HG03025 (cell line): ENCODE measurements at regions not wholly inside any gene's neighbourhood (a gene's known extent, or its start where the extent isn't known, plus 50 kb on each side); places are given as distances from the start of the nearest gene placed in this dataset.

Source experiments
- ATAC-seq: cut with Tn5 transposase; IDR thresholded peaks from one replicate; pipeline ENCODE4 v1.9.1; 2021; ENCODE audit warnings: mild to moderate bottlenecking, moderate library complexity; ENCODE audit not compliant: unreplicated experiment, low FRiP score

DNA sequence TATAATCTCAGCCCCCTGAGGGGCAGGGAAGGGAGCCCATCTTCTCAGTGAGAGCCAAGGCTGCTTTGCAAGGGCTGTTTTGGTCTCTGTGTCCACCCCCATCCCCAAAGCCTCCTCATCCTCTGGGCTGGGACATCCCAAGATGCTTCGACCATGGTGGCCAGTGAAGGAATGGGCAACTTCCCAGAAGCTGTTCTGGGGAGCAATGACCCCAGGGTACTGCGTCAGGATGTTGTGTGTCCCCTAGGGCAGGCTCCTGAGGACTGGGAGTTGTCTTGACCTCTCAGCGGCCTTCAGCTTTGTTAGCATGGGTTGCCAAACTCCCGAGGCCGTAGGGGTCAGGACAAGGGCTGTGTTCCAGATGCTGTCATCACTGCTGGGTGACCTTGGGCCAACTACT, 238.4 kb upstream of the POU3F1 start:
- ATAC-seq: no peak

DNA sequence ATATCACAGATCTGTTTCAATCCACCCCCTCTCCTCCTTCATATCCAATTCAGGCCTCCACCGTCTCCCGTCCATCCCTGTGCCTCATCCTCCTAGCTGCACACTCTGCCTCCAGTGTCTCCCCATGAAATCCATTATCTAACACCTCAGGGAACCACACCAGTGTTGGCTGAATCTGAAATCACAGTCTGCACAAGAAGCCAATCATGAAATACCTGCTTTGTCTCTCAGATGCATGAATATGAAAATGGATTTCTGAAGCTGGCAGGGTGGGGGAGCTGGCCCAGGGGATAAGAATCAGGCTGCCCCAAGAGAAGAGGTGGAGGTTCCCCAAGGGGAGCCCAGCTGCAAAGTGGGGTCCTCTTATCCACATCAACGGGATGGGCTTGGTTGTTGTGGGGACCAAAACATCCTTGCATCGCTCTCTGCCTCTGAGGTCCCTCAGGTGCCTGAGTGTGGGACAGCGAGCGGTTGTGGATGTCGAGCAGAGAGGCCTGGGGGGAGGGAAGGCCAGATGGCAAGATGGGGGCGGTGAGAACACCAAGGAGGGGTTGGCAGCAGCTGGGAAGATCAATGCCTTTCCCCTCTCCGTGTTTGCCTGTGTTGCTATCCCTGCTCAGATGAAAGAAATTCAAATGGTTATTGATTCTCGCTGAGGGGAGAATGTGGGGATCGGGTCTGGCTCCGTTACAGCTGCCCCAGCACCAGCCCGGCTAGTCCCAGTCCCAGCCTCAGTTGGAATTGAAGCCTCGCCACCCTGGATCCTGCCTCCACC, 237.3 kb upstream of the POU3F1 start:
- no peak for ATAC-seq

DNA sequence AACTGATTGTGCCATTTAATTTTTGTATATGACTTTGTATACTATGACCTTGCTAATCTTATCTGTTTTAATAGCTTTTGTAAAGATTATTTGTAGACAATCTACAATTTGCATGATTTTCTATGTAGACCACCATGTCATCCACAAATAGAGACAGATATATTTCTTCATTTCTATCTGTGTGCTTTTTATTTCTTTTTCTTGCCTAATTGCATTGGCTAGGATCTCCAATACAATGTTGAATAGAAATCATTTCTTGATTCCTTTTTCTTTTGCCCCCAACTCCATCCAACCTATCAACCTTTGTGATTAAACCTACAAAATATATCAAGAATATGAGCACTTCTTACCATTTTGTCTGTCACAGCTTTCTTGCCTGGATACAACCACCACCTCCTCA, 232.6 kb upstream of the POU3F1 start:
- ATAC-seq: no peak

DNA sequence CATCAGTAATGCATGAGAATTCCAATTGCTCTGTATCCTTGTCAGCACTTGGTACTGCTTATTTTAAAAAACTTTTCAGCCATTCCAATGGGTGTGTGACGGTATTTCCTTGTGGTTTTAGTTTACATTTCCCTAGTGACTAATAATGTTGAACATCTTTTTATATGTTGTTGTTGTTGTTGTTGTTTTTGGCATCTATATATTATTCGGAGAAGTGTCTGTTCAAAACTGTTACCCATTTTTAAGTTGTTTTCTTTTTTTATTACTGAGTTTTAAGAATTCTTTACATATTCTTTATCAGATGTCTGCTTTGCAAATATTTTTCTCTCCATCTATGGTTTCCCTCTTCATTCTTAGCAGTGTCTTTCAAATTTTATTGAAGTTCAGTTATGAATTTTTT, 231.1 kb upstream of the POU3F1 start:
- no peak for ATAC-seq

DNA sequence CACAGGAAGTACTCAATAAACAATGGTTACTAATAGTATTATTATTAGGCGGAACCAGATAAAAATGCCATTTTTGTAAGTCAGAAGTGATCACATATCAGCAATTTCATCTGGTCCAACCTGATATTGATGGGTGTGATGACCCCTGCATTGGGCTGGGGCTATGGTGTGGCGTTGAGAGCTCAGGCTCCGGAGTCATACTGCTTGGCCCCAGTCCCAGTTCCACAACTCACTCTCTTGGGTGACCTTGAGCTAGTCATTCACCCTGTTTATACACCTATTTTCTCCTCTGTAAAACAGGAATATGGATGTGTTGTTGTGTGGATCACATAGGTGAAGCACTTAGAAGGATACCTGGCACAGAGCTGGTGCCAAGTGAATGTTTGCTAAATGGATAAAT, 229.4 kb upstream of the POU3F1 start:
- ATAC-seq: no peak

DNA sequence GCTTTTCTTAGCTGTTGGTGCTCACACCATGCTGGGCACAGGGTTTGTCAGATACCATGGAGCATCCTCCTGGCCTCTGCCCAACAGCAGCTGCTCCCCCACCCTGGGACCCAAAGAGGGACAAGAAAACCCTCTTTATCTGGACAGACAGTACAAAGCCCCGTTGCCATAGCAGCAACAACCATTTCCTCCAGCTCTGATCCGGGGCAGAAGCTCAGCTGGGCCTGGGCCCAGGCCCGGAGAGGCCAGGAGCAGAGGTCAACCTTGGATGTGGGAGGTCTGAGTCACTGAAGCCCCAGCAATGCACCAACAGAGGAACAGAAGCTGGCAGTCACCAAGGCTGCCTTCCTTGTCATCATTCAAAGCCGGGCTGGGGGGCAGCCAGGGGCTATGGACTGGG, 228.4 kb upstream of the POU3F1 start:
- ATAC-seq: no peak

DNA sequence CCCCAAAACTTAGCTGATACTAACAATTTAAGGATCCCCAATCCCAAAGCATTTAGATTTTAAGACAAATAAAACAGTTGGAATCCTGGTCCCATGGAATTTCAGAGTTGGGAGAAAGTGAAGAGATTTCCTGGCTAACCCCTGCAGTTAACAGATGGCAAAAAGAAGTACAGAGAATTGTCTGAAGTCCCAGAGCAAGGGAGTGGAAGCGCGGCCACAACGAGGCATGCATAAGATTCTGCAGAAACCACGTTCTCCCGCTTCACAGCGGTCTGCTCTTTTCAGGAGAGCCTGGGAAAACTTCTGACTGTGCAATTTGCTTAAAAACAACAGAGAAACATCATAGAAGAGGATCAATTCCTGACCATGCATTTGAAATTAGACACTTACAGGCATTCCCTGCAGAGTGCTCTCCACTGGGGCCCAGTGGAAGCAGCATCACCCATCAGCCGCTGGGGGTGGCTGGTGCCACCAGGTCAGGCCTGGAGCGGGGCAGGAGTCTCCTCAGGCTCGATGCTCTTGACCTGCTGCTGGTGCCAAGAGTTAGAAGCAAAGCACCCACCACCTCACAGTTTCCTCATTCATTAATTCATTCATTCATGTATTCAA, 226.7 kb upstream of the POU3F1 start:
- no peak for ATAC-seq

DNA sequence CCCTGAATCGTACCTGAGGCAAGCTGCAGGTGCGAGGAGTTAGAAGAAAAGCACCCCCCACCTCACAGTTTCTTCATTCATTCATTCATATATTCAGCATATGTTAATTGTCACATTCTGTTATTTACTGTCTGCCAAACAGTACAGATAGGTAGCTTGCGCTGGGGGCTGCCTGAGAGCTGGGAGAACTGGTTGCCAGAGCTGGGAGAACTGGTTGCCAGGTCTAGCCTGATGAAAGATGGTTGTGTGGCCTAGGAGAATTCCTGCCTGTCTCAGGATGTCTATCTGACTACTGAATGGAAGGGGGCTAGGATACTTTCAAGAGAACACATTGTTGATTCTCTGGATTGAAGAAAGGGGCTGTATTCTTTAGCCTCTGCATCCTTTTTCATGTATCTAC, 225.9 kb upstream of the POU3F1 start:
- no peak for ATAC-seq

DNA sequence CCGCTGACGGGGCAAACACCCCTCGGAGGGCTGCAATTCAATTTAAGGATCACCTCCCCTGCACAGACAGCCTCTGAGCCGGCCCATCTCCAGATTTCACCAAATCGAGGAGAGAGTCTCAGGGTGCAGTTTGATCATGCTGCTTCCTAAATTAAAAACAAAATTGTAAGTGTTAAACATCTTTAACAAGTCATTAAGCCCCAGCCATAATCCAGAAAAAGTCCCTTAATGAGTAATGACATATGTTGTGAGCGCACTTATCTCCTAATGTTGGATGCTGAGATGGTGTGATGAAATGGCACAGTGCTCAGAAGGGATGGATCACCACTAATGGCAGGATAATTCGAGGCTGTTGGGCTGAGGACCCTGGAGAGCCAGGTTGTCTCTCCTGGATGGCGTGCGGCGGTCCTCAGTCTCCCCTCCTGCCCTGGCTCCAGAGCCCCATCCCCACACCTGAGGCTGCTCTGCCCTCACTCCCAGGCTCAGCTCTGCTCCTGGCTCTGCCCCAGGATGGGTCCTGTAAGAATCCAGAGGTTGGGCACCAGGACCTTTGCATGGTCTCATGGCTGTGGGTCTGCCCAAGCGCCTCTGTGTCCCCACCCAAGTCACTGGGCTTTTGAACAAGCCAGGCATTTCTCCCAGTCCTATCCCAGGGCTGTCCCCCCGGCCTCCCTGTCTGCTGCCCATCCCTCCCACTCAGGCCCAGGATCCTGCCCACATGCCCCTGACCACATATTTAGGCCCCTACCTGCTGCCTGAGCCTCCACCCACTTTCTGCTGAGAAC, 224.4 kb upstream of the POU3F1 start:
- ATAC-seq: no peak

DNA sequence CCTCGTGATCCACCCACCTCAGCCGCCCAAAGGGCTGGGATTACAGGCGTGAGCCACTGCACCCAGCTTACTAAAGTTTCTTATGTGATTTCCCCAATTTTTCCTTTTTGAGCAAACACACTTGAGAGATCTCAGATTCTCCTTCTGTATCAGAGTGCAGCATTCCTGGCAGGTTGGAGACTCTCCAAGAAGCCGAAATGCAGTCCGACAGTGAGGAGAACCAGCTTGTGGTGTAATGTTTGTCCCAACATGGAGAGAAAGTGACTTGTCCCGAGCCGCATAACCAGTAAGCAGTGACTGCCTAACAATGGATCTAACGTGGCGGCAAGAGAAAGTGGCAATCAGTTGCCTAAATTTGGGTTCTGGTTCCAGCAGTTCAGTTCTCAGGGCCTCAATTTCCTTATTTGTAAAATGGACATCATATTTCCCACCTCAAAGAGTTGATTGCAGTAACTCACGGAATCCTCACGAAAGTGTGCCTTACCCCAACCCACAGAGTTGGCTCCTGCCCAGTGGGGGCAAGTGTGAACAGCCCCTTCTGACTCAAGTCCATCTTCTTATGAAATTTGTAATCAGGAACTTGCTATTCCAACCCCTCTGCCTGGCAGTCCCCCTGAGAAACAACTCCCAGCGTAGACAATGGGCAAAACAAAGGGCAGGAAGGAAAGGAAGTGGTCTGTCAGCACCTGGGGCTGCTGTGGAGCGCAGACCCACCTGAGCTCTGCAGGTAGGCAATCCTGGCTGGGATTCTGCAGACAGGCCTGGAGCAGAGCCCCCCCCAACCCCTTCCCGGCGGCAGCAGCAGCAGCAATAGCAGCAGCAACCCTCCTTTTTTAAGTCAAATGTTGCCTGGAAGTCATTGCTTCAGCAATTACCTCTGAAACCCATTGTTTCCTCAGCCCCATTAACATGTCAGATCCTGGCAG, 223.6 kb upstream of the POU3F1 start:
- no peak for ATAC-seq

DNA sequence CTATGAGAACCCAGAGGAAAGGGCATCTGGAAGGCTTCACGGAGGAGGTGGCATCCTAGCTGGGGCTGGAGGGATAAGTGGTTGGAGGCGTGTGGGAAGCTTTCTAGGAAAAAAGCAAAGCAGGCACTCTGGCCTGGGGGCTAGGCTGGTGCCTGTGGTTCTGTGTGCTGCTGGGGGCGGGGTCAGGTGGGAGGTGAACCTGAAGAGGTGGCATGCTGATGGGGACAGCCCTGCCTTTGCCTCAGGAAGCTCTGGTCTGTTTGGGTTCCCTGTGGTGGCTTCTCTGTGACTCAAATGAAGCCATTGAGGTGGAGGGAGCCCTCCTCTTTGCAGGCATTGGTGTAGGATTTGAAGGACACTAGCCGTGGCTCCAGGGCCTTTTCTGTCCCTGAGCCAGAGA, 221.6 kb upstream of the POU3F1 start:
- ATAC-seq: no peak

DNA sequence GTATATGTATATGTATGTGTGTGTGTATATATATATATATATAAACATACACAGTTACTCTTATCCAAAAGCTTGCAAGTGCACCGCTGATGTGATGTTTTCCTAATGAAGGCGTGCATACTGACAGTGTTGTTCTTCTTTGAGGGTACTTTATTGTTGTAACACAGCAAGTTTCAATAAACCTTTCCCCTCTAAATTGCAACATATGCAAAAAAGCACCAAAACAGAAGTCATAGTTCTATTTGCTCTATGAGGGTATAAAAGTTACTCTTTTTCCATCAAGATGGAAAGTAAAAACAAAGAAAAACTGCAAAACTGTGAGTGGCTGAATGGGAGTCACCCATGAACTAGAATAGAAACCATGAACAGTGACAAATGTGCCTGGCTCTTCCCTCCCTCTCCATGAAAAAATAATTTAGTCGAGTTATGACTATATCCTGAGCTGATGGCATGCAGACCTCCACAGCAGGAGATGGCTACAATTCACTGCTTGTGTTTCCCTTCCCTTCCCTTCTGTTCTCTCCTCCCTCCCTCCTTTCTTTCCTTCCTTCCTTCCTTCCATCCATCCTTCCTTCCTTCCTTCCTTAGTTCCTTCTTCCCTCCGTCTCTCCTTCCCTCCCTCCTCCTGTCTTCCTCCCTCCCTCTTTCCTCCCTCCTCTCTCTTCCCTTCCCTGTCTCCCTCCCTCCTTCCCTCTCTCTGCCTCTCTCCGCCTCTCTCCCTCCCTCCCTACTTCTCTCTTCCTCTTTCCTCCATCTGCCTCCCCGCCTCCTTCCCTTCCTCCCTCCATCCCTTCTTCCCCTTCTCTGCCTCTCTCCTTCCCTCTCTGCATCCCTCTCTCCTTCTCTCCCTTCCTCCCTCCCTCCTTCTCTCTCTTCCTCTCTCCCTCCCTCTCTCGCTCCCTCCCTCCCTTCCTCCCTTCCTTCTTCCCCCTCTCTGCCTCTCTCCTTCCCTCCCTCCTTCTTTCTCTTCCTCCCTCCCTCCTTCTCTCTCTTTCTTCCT, 220.7 kb upstream of the POU3F1 start:
- no peak for ATAC-seq

DNA sequence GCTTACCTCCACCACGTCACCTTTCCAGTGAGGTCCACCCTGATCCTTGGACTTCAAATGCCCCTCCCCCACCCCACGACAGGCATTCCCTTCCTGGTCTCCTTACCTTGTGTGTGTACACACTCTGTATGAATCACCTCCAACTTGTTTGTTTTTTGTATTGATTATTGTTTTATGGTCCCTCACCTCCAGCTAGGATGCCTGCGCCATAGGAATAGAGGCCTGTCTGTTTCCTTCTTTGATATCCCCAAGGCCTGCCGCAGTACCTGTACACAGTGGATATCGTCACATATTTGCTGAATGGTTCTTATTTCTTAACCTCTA, 219.6 kb upstream of the POU3F1 start:
- ATAC-seq: no peak

DNA sequence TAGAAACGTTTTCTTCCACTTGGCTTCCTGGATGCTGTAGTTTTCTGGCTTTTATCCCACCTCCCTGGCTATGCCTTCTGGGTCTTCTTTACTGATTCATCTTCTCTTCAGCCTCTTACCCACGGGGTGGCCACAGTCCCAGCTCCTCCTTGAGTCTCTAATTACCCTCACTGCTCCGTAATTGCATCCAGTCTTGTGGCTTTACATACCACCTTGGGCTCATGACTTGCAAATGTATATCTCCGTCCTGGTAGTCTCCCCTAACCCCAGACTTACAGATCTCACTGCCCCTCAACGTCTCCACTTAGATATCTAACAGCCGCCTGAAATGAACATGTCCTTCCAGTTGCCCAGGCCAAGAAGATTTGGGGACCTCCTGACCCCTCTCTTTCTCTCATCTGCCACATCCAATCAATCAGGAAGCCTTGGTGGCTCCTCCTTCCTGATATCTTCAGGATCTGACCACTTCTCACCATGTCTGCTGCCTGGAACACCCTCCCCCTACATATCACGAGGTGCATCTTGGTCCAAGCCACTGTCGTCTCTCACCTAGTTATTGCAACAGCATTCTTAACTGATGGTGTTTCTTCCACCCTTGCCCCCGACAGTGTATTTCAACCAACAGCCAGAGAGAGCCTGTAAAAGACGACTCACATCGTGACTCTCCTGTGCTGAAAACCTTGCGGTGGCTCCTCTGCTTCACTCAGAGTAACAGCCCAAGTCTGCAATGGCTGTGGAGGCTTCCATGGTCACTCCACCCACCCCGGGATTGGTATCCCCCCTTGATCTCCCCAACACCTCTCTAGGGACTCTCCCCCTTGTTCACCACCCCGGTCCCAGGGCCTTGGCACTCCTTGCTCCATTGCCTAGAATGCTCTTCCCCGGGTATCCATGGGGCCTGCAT, 219.0 kb upstream of the POU3F1 start:
- ATAC-seq: no peak

DNA sequence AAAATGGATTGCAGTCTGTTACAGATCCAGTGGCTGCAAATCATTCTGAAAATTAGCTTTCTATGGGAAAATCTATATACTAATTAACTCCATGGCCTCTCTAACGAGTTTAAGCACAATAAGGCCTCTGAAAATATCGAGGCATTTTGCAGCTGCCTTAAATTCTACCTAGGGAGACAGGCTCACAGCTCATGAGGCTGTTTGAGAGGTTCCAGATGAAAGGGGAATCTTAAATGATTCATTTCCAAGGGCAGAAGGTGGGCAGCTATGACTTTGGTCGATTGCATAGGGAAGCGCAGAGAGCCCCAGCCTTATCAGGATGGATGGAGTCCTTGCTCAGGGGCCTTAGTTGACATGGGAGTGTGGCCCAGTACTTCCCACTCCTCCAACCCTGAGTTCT, 216.8 kb upstream of the POU3F1 start:
- ATAC-seq: no peak

DNA sequence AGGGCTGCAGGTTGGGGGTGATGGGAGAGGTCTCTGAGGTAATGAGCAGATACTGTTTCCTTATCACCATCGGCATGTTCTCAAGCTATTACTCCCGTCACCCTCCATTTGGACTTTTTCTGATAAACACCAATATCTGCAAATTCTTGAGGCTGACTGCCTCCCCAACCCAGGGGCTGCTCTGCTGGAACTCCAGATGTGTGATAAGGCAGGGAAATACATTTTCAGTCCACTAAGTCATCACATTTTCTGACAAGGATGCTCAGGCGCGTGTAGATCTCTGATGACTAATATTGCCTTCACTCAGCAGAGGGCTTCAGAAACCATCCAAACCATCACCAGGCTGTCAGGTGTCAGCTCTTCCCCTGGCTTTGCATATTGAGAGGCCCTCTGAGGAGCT, 215.0 kb upstream of the POU3F1 start:
- ATAC-seq: no peak

DNA sequence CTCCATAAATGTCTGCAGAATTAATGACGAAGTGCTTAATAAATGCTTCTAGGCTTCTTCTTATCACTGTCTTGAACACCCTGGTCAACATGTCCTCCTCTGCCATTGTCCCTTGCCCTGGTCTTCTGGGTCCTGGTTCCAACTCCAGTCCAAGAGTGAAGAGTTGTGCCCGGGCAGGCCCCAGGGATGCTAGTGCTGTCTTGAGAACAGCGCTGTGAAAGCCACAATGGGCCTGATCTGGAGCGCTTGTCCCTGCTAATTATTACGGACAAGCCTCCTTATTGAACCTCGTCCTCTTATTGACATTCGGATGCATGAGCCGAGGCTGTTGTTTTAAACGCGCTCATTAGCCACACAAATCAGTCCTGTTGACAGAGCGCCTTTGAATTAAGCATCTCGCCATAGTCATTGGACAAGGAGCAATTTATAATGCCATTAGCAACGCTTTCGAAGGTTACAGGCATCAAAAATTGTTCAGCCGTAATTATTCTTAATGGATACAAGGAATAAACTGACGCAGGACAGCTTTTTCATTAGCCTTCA, 211.6 kb upstream of the POU3F1 start:
- ATAC-seq: no peak

DNA sequence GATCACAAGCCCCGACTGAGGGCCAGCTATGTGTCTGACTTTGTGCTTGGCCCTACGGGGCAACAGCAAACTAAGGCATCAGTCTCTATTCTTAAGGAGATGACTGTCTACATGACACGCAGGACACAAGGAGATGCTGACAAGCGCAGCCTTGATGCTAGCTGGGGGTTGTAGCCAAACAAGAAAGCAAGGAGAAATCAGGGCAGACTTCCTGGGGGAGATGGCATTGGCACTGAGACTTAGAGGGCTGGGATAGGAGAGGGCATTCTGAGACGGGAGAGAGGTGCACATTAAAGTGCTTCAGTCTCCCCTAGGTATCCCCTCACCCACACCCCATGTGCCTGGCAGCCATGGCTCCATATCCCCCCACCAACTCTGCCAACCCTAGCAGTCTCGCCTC, 210.8 kb upstream of the POU3F1 start:
- ATAC-seq: no peak
